ENCODE measurements at regions not wholly inside any gene's neighbourhood (a gene's known extent, or its start where the extent isn't known, plus 50 kb on each side); places are given as distances from the start of the nearest gene placed in this dataset.
"Not testable (repeated sequence)": the region's sequence is repeated elsewhere in the genome, so short reads cannot be mapped to it uniquely, and the experiment has no call there.

GRCh38 chr16:29261427-29262248, 144.9 kb downstream of the NPIPB11 start:
- intact Hi-C loops (cut with DNase I); H3K4me3 ChIP-seq (ENCODE audit: low read length); H3K4me1 ChIP-seq (ENCODE audit: control insufficient read depth, insufficient read depth, low read length); H3K9me3 ChIP-seq (ENCODE audit: control insufficient read depth, low read length); H3K27me3 ChIP-seq (ENCODE audit: control insufficient read depth, insufficient read depth): not testable (repeated sequence)
- 13% methylated on average over 32 of the region's 37 CpGs for WGBS
- ATAC-seq (peak; percentile 81 to 86), DNase-seq (peak; percentile 69 to 86 (median 84))
- H3K27ac ChIP-seq (ENCODE audit: low read length): peak overlapping the region; percentile 85

- intact Hi-C loops (cut with DNase I); H3K4me3 ChIP-seq (ENCODE audit: low read length); H3K9me3 ChIP-seq (ENCODE audit: control insufficient read depth, low read length); H3K27ac ChIP-seq (ENCODE audit: low read length); H3K27me3 ChIP-seq (ENCODE audit: control insufficient read depth, insufficient read depth); H3K4me1 ChIP-seq (ENCODE audit: control insufficient read depth, insufficient read depth, low read length); ATAC-seq: not testable (repeated sequence)
- WGBS: 65% methylated on average over 24 of the region's 25 CpGs
- peak in 2 of 3 donors; percentile 55 to 65 for DNase-seq
Measured at GRCh38 chr16:29260683-29261426, 145.7 kb downstream of the NPIPB11 start.

- H3K4me1 ChIP-seq (ENCODE audit: control insufficient read depth, insufficient read depth, low read length); H3K27me3 ChIP-seq (ENCODE audit: control insufficient read depth, insufficient read depth); H3K4me3 ChIP-seq (ENCODE audit: low read length); H3K9me3 ChIP-seq (ENCODE audit: control insufficient read depth, low read length): not testable (repeated sequence)
- intact Hi-C loops (cut with DNase I): loop anchor here in 1 of 4 donors (10.0 kb wide), 1 partner anchor 145 kb away; no protein-coding TSS in a partner anchor
- 53% methylated on average over 25 of the region's 25 CpGs for WGBS
- DNase-seq (peak; percentile 47 to 78 (median 74)), ATAC-seq (peak; percentile 5 to 33)
- H3K27ac ChIP-seq (ENCODE audit: low read length): peak overlapping the region; percentile 89
Measured at GRCh38 chr16:29259635-29260457, 146.7 kb downstream of the NPIPB11 start.

- peak overlapping the region; percentile 89 for H3K27ac ChIP-seq (ENCODE audit: low read length)
- WGBS: 89% methylated on average over 19 of the region's 19 CpGs
- not testable (repeated sequence) for H3K4me1 ChIP-seq (ENCODE audit: control insufficient read depth, insufficient read depth, low read length); H3K4me3 ChIP-seq (ENCODE audit: low read length); H3K27me3 ChIP-seq (ENCODE audit: control insufficient read depth, insufficient read depth); ATAC-seq; H3K9me3 ChIP-seq (ENCODE audit: control insufficient read depth, low read length)
- peak in 1 of 3 donors; percentile 47 for DNase-seq
- intact Hi-C loops (cut with DNase I): loop anchor here in 1 of 4 donors (10.0 kb wide), 1 partner anchor 144 kb away; no protein-coding TSS in a partner anchor
Measured at GRCh38 chr16:29258946-29259634, 147.4 kb downstream of the NPIPB11 start.

GRCh38 chr16:29257419-29258336, 148.8 kb downstream of the NPIPB11 start:
- ATAC-seq: peak in 1 of 2 donors; percentile 6
- H3K27ac ChIP-seq (ENCODE audit: low read length); H3K4me3 ChIP-seq (ENCODE audit: low read length); H3K27me3 ChIP-seq (ENCODE audit: control insufficient read depth, insufficient read depth); H3K4me1 ChIP-seq (ENCODE audit: control insufficient read depth, insufficient read depth, low read length); H3K9me3 ChIP-seq (ENCODE audit: control insufficient read depth, low read length): not testable (repeated sequence)
- peak in 2 of 3 donors; percentile 68 to 82 for DNase-seq
- 67% methylated on average over 17 of the region's 18 CpGs for whole genome bisulfite sequencing
- intact Hi-C loops (cut with DNase I): loop anchor here in 1 of 4 donors (10.0 kb wide), 1 partner anchor 143 kb away; no protein-coding TSS in a partner anchor

GRCh38 chr16:29256501-29256981, 150.0 kb downstream of the NPIPB11 start:
- no peak overlapping the region for H3K27ac ChIP-seq (ENCODE audit: low read length)
- no peak overlapping the region for H3K4me3 ChIP-seq (ENCODE audit: low read length)
- H3K9me3 ChIP-seq (ENCODE audit: control insufficient read depth, low read length): no peaks in the 10 kb centered on the region
- H3K27me3 ChIP-seq (ENCODE audit: control insufficient read depth, insufficient read depth): no peaks in the 10 kb centered on the region
- intact Hi-C loops (cut with DNase I): loop anchor here in 1 of 4 donors (10.0 kb wide), 1 partner anchor 142 kb away; no protein-coding TSS in a partner anchor
- H3K4me1 ChIP-seq (ENCODE audit: control insufficient read depth, insufficient read depth, low read length): no peaks in the 10 kb centered on the region
- DNase-seq (peak in 1 of 3 donors; percentile 46), ATAC-seq (no peak)
- WGBS: 88% methylated on average over 27 of the region's 27 CpGs

- not testable (repeated sequence) for H3K27ac ChIP-seq (ENCODE audit: low read length); ATAC-seq; H3K4me3 ChIP-seq (ENCODE audit: low read length); H3K9me3 ChIP-seq (ENCODE audit: control insufficient read depth, low read length); H3K4me1 ChIP-seq (ENCODE audit: control insufficient read depth, insufficient read depth, low read length); H3K27me3 ChIP-seq (ENCODE audit: control insufficient read depth, insufficient read depth)
- peak in 2 of 3 donors; percentile 51 to 52 for DNase-seq
- 41% methylated on average over 6 of the region's 6 CpGs for WGBS
- intact Hi-C loops (cut with DNase I): loop anchor here in 1 of 4 donors (10.0 kb wide), 1 partner anchor 141 kb away; no protein-coding TSS in a partner anchor
Measured at GRCh38 chr16:29255957-29256356, 150.6 kb downstream of the NPIPB11 start.

- not testable (repeated sequence) for H3K27ac ChIP-seq (ENCODE audit: low read length); H3K4me3 ChIP-seq (ENCODE audit: low read length); H3K27me3 ChIP-seq (ENCODE audit: control insufficient read depth, insufficient read depth); H3K4me1 ChIP-seq (ENCODE audit: control insufficient read depth, insufficient read depth, low read length); H3K9me3 ChIP-seq (ENCODE audit: control insufficient read depth, low read length); ATAC-seq
- 68% methylated on average over 13 of the region's 13 CpGs for WGBS
- peak in 1 of 3 donors; percentile 38 for DNase-seq
- intact Hi-C loops (cut with DNase I): loop anchor here in 1 of 4 donors (10.0 kb wide), 1 partner anchor 141 kb away; no protein-coding TSS in a partner anchor
Measured at GRCh38 chr16:29255496-29255796, 151.1 kb downstream of the NPIPB11 start.

GRCh38 chr16:29254676-29255495, 151.6 kb downstream of the NPIPB11 start:
- ATAC-seq (no peak), DNase-seq (peak in 2 of 3 donors; percentile 39 to 51)
- intact Hi-C loops (cut with DNase I): loop anchor here in 1 of 4 donors (10.0 kb wide), 1 partner anchor 140 kb away; no protein-coding TSS in a partner anchor
- no peak overlapping the region for H3K27ac ChIP-seq (ENCODE audit: low read length)
- 81% methylated on average over 33 of the region's 33 CpGs for WGBS
- no peaks in the 10 kb centered on the region for H3K27me3 ChIP-seq (ENCODE audit: control insufficient read depth, insufficient read depth)
- no peaks in the 10 kb centered on the region for H3K4me1 ChIP-seq (ENCODE audit: control insufficient read depth, insufficient read depth, low read length)
- no peak overlapping the region for H3K4me3 ChIP-seq (ENCODE audit: low read length)
- no peaks in the 10 kb centered on the region for H3K9me3 ChIP-seq (ENCODE audit: control insufficient read depth, low read length)

All from right cardiac atrium (tissue), 5 donors.